Osteocyte (in vitro differentiated cells): ENCODE measurements at regions not wholly inside any gene's neighbourhood (a gene's known extent, or its start where the extent isn't known, plus 50 kb on each side); places are given as distances from the start of the nearest gene placed in this dataset.

Experiments
- DNase-seq: peaks from one replicate; pipeline ENCODE4 v3.0.0; 2021; ENCODE audit warnings: mixed read lengths; ENCODE audit not compliant: unreplicated experiment; ENCODE audit errors: extremely low spot score
- H3K27ac Mint-ChIP-seq: one replicate; pipeline ENCODE4 v1.8.0; 2021; ENCODE audit warnings: mild to moderate bottlenecking, mixed read lengths; ENCODE audit not compliant: unreplicated experiment
- H3K27me3 Mint-ChIP-seq: one replicate; pipeline ENCODE4 v1.8.0; 2021; ENCODE audit warnings: mixed read lengths; ENCODE audit not compliant: unreplicated experiment
- H3K36me3 Mint-ChIP-seq: one replicate; pipeline ENCODE4 v1.8.0; 2021; ENCODE audit warnings: mixed read lengths; ENCODE audit not compliant: unreplicated experiment
- H3K4me1 Mint-ChIP-seq: one replicate; pipeline ENCODE4 v1.8.0; 2021; ENCODE audit warnings: mixed read lengths; ENCODE audit not compliant: unreplicated experiment
- H3K4me3 Mint-ChIP-seq: one replicate; pipeline ENCODE4 v1.8.0; 2021; ENCODE audit warnings: mild to moderate bottlenecking, moderate library complexity, mixed read lengths; ENCODE audit not compliant: unreplicated experiment
- H3K9me3 Mint-ChIP-seq: one replicate; pipeline ENCODE4 v1.8.0; 2021; ENCODE audit warnings: mixed read lengths; ENCODE audit not compliant: unreplicated experiment
- CTCF ChIP-seq: fragments of 200-600 bp; sonication (generic); IDR thresholded peaks from 2 replicates; pipeline ENCODE4 v1.5.0; 2021; ENCODE audit warnings: antibody characterized with exemption, mild to moderate bottlenecking, moderate library complexity

- TF ChIP-seq CTCF, result no peak
- no peak overlapping the region for H3K4me3 Mint-ChIP-seq
- DNase-seq, result no peak
- H3K9me3 Mint-ChIP-seq, result peaks cover 22% of the 10 kb centered on the region
- H3K27me3 Mint-ChIP-seq, result peaks cover 2% of the 10 kb centered on the region
- H3K4me1 Mint-ChIP-seq, result peaks cover 11% of the 10 kb centered on the region
- peaks cover 3% of the 10 kb centered on the region for H3K36me3 Mint-ChIP-seq
- no peak overlapping the region for H3K27ac Mint-ChIP-seq
Measured at GRCh38 chr5:30600892-30601291, 592.6 kb upstream of the CDH6 start.

- peaks cover 4% of the 10 kb centered on the region for H3K36me3 Mint-ChIP-seq
- no peak for TF ChIP-seq CTCF
Measured at GRCh38 chr5:30596495-30597064, 596.9 kb upstream of the CDH6 start.

GRCh38 chr5:30594331-30594730 is 599.2 kb upstream of the CDH6 start:
- H3K9me3 Mint-ChIP-seq, result peaks cover 5% of the 10 kb centered on the region
- peaks cover 4% of the 10 kb centered on the region for H3K36me3 Mint-ChIP-seq
- peaks cover 21% of the 10 kb centered on the region for H3K4me1 Mint-ChIP-seq
- H3K27ac Mint-ChIP-seq, result no peak overlapping the region
- no peak for DNase-seq
- no peak for TF ChIP-seq CTCF
- no peaks in the 10 kb centered on the region for H3K27me3 Mint-ChIP-seq
- no peak overlapping the region for H3K4me3 Mint-ChIP-seq

More at GRCh38 chr5:30596495-30597064, 596.9 kb upstream of the CDH6 start:
- Mint-ChIP-seq H3K4me1 (peaks cover 21% of the 10 kb centered on the region), H3K4me3 (no peak overlapping the region), H3K9me3 (peaks cover 22% of the 10 kb centered on the region), H3K27me3 (no peaks in the 10 kb centered on the region), H3K27ac (peak overlapping the region; percentile 0)
- no peak for DNase-seq

- no peak for DNase-seq
- no peaks in the 10 kb centered on the region for H3K9me3 Mint-ChIP-seq
- H3K4me1 Mint-ChIP-seq, result peaks cover 21% of the 10 kb centered on the region
- H3K36me3 Mint-ChIP-seq, result peaks cover 1% of the 10 kb centered on the region
- H3K4me3 Mint-ChIP-seq, result no peak overlapping the region
- TF ChIP-seq CTCF, result no peak
- H3K27me3 Mint-ChIP-seq, result no peaks in the 10 kb centered on the region
- H3K27ac Mint-ChIP-seq, result no peak overlapping the region
Measured at GRCh38 chr5:30592833-30593232, 600.7 kb upstream of the CDH6 start.

GRCh38 chr5:30581198-30581935 is 612.1 kb upstream of the CDH6 start:
- no peak for TF ChIP-seq CTCF

More at GRCh38 chr5:30581198-30581935, 612.1 kb upstream of the CDH6 start:
- DNase-seq, result no peak
- peaks cover 12% of the 10 kb centered on the region for H3K4me1 Mint-ChIP-seq
- no peaks in the 10 kb centered on the region for H3K36me3 Mint-ChIP-seq
- no peak overlapping the region for H3K4me3 Mint-ChIP-seq
- H3K9me3 Mint-ChIP-seq, result peaks cover 8% of the 10 kb centered on the region
- peak overlapping the region; percentile 40 for H3K27ac Mint-ChIP-seq
- no peaks in the 10 kb centered on the region for H3K27me3 Mint-ChIP-seq
